Embryonic facial prominence (tissue), 1 donor: ENCODE measurements at regions not wholly inside any gene's neighbourhood (a gene's known extent, or its start where the extent isn't known, plus 50 kb on each side); places are given as distances from the start of the nearest gene placed in this dataset.
"Not testable (repeated sequence)": the region's sequence is repeated elsewhere in the genome, so short reads cannot be mapped to it uniquely, and the experiment has no call there.

Experiments
- DNase-seq: peaks from one replicate; pipeline ENCODE4 v3.0.0-alpha.2; 2016; ENCODE audit errors: extremely low spot score

DNA sequence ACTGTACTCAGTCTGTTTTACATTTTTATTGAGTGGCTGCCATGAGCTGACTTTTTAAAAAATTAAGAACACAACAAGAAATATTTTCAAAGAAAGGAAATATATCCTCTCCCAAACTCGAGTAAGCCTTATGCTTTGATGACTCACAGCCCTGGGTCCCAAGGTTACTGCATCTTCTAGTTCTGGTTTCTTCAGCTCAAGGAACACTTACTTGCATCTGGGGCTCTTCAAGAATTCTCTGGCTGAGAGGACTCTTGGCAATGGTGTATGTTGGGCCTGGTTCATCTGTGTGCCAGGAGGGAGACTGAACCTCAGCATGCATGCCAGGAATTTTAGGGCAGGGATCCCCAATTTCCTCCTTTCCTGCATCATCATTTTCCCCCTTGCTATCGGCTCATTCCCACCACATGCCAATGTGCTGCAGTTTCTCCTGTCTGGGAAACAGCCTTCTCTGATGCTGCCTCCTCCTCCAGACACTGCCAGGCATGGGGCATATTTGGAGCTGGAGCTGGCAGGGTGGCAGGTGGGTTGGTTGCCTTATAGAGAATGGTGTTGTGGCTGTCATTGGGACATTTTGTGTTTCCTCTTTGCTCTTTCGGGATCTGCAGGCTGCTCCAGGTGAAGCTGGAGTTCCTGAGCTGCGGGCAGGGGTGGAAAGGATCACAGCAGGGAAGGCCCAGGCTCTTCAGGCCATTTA is 192.2 kb upstream of the HS6ST1 start:
- DNase-seq: no peak

DNA sequence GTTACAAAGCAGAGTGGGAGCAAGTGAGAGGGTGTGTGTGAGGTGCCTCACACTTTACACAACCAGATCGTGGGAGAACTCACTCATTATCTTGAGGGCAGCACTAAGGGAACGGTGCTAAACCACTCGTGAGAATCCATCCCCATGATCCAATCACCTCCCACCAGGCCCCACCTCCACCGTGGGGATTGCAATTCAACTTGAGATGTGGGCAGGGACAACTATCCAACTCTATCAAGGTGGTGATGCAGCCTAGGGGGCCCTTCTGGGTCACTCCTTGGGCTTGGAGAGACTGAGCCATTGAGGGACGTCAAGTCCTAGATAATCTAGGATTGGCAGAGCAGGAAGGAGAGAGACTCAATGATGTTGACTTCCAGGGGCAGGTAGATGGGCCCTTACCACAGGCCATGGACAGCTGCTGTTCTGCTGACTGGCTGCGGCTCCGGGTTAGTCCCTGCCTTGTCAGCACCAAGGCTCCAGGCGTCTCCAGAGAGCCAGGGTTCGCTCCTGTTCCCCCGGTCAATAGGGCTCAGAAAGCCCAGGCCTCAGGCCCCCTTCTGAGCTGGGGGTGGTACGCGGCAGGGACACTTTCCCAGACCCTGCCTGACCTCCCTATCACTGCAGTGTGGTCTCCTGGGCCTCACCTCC is 193.2 kb upstream of the HS6ST1 start:
- DNase-seq: no peak

DNA sequence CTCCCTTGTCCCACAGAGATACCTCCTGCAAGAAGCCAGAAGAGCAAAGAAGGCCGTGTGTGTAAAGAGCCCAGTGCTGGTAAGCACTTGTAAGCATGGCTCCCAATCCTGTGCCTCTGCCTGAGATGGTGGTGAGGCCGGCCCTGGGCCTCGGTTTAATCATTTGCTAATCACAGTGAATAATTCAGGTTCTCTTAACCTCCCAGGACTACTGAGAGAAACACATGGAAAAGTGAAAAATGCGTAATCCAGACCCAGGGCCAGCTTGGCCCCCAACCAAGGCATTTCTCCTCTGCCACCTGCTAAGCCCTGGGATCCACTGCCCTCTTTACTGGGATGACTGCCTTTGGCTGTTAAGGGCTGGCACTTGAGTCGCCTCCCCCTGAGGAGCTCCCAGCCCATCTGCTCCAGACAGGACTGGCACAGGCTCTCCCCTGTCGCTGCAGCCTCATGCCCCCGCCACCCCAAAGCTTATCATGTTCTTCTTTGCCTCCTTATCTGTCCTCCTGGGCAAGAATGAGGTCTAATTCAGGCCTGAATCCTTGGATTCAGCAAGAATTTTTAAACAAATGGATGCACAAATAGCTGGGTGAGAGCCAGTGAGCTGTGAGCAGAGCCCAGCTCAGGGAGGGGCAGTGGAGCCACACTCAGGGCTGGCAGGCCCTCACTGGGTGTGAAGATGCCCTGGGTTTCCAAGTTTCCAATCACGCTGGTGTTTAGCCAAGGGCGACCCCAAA is 193.9 kb upstream of the HS6ST1 start:
- DNase-seq: no peak

DNA sequence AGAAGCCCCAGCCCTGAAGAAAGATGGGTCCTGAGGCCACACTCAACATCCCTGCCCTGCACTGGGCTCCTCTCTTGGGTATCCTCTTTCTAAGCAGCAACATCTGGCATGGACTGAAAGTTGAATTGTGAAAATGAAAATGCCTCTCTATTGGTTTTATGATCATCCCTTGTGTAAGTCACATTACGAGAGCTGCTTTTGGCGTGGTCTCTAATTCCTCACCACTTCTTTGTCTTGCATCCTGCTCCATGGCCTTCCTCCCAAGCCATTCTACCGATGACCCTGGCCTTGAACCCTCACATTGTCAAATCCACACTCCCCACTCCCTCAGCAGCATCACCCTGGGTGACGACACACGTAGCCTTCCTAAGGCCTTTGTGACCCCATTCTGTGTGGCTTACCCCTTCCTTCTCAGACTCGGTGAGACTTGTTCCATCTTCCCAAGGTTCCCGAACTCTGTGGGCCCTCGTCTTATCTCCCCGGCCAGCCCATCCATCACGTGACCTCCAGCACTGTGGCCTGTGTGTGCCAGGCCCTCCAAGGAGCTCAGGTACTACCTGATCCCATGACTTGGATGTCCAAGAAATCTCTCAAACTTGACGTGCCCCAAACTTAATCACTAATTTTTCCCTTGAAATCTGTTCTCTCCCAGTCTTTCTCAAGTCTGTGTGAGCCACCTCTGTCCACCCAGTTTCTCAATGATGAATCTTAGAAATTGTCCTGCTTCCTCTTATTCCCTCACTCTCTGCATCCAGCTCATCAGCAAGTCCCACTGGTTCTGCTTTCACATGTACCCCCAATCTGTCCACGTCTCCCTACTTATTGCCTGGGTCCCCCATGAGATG is 194.7 kb upstream of the HS6ST1 start:
- no peak for DNase-seq

DNA sequence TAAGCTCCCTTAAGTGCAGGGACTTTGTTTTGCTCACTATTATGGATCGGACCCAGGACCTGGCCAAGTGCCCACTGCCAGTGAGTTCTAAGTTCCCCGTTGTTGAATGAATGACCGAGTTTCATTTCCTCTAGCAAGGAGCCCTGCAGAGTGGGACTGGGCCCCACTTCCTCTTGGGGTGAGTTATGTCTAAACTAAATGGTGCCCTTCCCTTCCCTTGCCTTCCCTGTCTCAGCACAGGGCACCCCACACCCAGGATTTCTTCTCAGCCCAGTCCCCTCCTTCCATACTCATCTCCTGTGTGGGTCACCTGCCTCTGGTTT is 195.3 kb upstream of the HS6ST1 start:
- no peak for DNase-seq

DNA sequence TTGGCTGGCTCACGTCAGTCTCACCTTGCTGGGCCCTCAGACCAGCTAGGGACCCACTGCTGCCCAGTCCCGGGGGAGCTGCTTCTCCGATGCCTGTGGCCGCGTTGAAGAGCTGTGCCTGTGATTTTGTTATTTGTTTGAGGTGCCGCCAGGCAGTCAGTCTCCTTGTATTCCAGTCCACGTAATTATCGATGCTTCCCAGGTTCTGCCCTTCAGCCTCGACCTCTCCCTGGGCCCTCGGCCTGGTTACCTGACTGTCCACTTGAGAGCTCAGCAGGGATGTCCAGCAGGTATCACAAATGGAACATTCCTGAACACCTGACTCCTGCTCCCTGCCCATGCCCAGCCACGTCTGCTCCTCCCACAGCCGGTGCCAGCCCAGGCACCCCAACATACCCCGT is 195.9 kb upstream of the HS6ST1 start:
- DNase-seq: no peak

DNA sequence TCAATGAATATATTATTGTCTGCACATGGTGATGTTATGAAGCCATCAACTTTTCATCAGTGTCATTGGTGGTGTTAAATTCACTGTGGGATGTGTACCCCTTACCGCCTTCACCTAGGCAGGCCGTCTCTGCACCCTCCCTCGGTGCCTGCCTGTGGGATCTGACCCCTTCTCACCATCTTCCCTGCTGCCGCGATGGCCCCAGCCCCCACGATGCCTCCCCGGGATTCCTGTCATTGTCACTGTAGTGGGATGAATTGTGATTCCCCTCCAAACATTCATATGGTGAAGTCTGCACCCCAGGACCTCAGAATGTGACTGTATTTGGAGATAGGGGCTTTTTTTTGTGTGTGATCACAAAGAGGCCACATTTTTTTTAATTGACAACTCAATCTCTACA is 198.3 kb upstream of the HS6ST1 start:
- DNase-seq: no peak

DNA sequence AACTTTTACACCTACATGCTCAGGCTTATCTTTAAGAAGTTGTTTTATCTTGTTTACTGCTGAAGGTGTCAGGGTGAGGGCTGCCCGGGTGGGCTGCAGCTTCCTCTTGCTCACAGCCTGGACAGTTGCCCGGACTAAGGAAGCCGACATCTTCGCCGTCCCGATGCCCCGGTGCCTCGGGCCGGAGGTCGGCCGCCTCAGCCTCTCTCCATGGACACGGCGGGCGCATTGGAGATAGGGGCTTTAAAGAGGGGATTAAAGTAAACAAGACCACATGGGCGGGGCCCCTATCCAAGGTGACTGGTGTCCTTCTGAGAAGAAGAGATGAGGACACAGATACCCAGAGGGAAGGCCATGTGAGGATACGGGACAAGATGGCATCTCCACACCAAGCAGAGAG is 200.4 kb upstream of the HS6ST1 start:
- DNase-seq: not testable (repeated sequence)

DNA sequence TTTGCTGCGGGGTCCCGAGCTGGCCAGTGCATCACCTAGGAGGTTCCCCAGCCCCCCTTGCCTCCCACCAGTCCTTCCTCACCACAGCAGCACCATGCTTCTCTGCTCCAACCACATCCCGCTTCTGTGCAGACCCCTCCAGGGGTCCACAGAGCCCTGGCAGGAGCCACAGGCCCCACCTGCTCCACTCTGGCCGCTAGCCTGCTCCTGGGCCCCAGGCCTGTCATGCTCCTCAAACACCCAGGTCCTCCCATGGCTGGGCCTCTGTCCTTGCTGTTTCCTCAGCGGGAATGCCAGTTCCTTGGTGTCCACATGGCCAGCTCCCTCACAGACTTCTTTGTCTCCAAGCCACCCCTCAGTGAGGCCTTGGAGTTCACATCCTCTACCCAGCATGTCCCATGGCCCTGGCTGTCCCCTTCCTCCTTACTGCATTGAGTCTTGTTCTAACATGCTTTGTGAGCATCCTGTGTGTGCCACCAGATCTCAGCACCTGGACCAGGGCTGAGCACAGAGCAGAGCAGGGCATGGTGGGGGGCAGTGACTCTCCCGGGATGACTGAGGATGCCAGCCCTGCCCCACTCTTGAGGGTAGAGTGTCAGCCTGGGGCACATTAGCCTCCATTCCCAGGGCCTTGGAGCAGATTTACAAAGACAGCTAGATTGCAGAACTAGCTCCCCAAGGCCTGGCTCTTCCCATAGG is 201.0 kb upstream of the HS6ST1 start:
- DNase-seq: no peak

DNA sequence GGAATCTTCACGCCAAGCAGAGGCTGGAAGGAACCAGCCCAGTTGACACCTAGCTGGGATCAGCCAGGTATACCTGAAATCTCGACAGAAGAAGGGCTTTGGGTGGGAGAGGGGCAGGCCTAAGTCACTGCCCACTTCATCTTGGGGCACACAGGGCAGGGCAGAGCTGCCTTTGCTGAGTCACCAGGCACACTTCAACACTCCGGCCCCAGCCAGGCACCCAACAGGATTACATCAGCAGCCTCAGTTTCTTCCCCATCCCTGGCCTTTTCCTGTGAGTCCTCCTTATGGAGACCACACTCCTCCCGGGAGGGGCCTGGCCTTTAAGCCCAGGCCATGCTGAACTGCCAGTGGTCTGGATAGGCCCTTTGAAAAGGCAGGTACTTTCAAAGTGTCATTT is 201.7 kb upstream of the HS6ST1 start:
- no peak for DNase-seq

DNA sequence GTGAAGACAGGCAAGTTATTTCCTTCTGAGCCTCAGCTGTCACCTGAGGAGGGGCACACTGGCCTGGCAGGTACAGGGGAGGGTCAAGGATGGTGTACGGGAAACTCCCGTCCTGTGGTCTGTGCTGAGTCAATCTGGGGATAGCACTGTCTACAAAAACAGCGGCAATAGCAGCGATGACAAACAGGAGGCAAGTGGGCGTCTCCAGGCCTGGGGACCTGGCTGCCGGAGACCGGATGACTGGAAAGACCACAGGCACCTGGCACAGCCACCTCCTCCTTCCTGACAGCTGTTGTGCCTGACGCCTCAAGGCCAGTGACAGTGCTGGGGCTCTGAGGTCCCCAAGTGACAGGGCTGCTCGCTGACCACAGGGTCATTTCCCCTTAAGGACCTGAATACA is 202.1 kb upstream of the HS6ST1 start:
- DNase-seq: no peak

DNA sequence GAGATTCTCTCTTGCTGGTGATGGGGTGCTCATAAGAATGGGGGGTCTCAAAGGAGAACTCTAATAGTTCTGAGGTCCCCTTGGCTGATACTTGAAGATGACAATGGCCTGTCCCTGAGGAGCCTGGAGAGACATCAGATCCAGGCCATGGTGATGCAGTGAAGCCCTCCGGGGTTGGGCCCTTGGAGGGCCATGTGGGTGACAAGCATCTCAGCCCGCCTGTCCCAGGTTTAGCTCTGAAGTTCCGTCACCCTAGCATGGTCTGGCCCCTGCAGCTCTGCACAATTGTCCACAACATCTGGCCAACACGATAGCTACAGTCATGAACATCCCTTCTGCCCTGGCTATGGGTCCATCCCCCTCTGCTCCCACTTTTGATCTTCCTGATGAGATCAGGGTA is 202.8 kb upstream of the HS6ST1 start:
- no peak for DNase-seq

DNA sequence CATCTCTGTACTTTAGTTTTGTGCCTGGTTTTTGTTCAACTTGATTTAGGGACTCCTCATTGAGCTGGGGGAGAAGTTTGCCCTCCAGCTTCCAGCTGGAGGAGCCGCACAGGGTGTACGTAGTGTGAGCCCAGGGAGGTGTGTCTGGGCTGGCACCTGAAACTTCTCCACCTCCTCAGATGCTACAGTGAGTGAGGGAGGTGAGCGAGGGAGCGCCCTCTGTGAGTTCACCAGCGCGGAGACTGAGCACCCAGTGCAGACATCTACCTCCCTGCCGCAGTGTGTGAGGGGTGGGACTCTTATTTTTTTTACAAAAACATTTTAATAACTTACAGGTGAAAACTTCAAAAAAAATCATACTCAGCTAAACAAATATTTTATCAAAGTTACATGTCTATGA is 204.2 kb upstream of the HS6ST1 start:
- no peak for DNase-seq

DNA sequence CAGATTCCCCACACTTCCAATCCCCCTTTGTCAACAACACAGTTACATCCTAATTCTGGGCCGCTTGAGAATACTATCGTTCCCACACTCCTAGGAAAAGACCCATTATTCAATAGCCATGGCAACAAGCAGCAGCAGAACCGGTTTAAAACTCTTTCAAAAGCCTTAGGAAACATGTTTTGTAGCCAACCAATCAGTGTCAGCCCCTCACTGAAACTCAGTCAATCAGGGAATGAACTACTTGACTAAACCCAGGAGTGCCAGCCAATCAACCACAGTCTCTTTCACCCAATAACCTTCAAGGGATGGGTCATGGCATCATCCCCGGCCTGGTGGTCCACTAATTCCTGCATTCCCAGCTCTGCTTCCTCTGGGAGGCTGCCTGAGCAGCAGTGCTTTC is 204.8 kb upstream of the HS6ST1 start:
- no peak for DNase-seq

DNA sequence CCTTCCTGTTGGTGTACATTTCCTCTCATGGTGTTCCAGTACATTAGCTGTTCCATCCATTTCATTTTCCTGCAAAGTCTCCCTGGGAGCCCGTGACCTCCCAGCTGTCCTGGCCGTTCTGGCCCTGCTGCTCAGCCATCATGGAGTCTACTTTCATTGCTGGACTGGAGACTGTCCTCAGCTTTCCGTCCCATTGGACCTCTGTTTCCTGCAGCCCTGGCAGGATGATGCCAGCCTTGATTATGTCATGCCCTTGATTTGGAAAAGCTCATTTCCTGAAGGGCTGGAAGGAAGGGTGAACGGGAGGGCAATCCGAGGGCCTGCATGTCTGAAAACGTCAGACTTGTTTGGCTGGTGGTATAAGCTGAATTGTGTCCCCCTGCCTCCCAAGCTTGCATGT is 205.5 kb upstream of the HS6ST1 start:
- DNase-seq: no peak

DNA sequence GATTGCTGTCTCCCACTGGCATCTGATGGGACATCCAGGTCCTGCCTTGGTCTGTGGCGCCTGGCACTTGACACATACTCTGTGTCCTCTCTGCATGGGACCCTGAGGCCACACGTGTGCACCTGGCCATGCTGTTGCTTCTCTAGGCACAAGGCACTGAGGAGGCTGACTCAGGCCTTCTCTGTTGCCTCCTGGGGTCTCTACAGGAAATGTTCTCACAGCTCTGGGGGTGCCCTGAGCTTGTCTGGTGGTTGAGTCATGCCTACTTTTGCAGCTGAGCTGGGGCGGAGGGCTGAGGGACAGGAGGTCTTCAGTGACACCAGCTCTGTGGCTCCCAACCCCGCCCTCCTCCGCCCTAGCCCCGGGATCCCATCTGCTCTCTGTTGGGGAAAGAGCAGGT is 207.0 kb upstream of the HS6ST1 start:
- DNase-seq: no peak

DNA sequence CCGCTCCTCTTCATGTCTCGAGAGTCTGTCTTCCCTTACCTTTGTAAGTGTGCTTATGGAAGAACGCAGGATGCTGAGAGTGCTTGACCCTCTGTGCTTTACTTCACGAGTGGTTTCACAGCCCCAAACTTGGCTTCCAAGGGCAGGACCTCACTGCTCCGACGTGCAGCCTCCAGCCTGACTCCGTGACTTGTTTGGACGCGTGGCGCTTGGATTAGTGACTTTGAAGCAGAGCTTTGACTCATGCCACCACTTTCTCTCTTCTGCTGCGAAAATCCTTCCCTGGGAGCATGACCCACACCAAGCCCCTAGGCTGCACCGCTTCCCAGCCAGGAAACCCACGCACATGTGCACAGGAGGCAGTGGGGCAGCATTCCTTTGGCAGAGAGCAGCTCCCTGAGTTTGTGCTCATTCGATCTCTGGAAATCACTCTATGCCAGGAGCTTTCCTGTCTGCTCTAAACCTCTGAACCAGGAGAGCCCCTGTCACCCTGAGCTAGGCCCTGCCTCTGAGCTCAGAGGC is 207.8 kb upstream of the HS6ST1 start:
- DNase-seq: no peak

DNA sequence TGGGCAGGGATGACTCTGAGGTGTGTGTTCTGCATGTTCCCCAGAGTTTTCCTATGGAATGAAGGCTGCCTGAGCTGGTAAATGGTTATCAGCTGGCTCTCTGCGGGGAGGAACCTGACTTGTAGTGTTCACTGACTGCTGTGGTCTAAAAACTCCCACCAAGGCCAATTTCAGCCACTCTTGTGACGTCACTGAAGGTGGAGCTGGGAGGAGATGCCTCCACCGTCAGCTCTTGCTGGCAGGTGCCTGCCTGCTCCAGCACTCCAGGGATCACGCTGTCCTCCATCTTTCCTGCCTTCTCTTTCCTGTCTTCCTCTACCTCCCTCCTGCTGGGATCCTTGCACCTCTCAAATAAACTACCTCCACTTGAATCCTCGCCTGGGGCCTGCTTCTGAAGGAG is 209.5 kb upstream of the HS6ST1 start:
- DNase-seq: no peak

DNA sequence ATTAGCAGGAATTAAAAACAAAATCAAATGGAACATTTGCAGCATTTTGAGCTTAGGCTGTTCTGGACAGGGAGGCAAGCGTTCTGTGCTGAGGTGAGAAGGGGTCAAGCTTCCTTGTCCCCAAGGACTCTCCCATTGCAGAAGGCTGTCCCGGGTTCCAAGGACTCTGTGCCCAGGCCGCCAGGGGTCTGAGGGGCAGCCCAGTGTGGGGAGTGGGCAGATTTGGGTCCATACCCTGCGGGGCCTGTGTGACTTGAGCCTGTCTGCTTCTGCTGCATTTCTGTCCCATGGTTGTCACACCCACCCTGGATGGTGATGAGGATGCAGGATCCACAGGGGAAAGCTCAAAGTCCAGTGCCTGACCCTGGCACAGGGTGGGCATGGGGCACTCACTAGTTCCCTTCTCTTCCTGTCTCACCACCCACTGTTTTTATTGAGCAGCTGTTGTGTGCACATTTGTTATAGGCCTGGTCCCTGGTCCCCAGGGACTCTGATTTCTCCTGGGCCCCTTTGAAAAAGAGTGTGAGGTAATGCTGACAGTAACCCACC is 211.4 kb upstream of the HS6ST1 start:
- DNase-seq: no peak

DNA sequence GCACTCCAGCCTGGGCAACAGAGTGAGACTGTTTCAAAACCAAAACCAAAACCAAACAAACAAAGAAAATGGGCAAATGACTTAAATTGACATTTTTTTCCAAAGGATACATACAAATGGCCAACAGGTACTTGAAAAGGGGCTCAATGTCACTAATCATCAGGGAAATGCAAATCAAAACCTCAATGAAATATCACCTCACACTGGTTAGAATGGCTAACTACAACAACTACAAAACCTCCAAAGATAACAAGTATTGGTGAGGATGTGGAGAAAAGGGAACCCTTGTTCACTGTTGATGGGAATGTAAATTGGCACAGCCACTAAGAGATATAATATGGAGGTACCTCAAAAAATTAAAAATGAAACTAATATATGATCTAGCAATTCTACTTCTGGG is 213.2 kb upstream of the HS6ST1 start:
- DNase-seq: no peak

DNA sequence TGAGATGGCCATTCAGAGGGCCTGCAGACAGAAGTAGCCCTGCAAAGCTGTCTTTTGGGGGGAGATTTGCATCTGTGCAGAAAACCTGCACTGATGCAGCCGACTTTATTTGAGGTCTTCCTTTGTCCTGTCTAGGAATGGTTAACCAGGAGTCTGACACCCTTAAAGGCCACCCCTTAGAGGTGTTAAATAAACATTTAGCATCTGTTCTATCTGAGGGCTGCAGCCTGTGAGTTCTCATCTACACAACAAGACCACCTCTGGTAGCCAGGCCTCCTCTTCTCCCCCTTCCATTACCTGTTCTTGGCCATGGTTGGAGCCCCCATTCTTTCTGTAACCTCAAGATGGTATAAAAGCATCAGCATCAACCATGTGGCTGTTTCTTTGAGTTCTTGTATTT is 214.4 kb upstream of the HS6ST1 start:
- no peak for DNase-seq
